HT-29 (cell line): ENCODE measurements at regions not wholly inside any gene's neighbourhood (a gene's known extent, or its start where the extent isn't known, plus 50 kb on each side); places are given as distances from the start of the nearest gene placed in this dataset.
"Not testable (repeated sequence)": the region's sequence is repeated elsewhere in the genome, so short reads cannot be mapped to it uniquely, and the experiment has no call there.

ENCODE experiments used
- DNase-seq: peaks from one replicate; pipeline ENCODE4 v3.0.0-alpha.2; 2015; ENCODE audit warnings: low spot score

GRCh38 chr4:155473420-155474095 lies 96.8 kb upstream of the MAP9 start:
- DNase-seq = peak; percentile 45

GRCh38 chr4:155468282-155468681 lies 91.5 kb upstream of the MAP9 start:
- no peak for DNase-seq

GRCh38 chr4:155450676-155451075 lies 73.9 kb upstream of the MAP9 start:
- DNase-seq = no peak

GRCh38 chr4:155445306-155445705 lies 68.5 kb upstream of the MAP9 start:
- peak; percentile 20 for DNase-seq

- DNase-seq = no peak
Measured at GRCh38 chr4:155444721-155445120, 68.0 kb upstream of the MAP9 start.

GRCh38 chr4:155442267-155443105 lies 65.7 kb upstream of the MAP9 start:
- DNase-seq = peak; percentile 87

GRCh38 chr4:155441475-155441874 lies 64.7 kb upstream of the MAP9 start:
- DNase-seq = no peak

- DNase-seq = not testable (repeated sequence)
Measured at GRCh38 chr4:155439760-155440159, 63.0 kb upstream of the MAP9 start.

- DNase-seq = no peak
Measured at GRCh38 chr4:155434904-155435303, 58.1 kb upstream of the MAP9 start.

GRCh38 chr4:155434366-155434765 lies 57.6 kb upstream of the MAP9 start:
- DNase-seq = no peak

GRCh38 chr4:155433636-155434360 lies 57.0 kb upstream of the MAP9 start:
- DNase-seq = no peak

- DNase-seq = no peak
Measured at GRCh38 chr4:155430895-155431795, 54.4 kb upstream of the MAP9 start.

- no peak for DNase-seq
Measured at GRCh38 chr4:155428128-155428527, 51.4 kb upstream of the MAP9 start.

- DNase-seq = peak; percentile 47
Measured at GRCh38 chr4:155426953-155427352, 50.2 kb upstream of the MAP9 start.
